ENCODE measurements at regions not wholly inside any gene's neighbourhood (a gene's known extent, or its start where the extent isn't known, plus 50 kb on each side); places are given as distances from the start of the nearest gene placed in this dataset.
"Not testable (repeated sequence)": the region's sequence is repeated elsewhere in the genome, so short reads cannot be mapped to it uniquely, and the experiment has no call there.

DNA sequence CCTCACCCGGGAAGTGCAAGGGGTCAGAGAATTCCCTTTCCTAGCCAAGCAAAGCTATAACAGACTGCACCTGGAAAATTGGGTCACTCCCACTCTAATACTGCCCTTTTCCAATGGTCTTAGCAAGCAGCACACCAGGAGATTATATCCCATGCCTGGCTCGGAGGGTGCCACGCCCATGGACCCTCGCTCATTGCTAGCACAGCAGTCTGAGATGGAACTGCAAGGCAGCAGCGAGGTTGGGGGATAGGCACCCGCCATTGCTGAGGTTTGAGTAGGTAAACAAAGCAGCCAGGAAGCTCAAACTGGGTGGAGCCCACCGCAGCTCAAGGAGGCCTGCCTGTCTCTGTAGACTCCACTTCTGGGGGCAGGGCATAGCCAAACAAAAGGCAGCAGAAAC, 386.5 kb downstream of the CENPW start:
- H3K9me3 ChIP-seq; H3K4me1 ChIP-seq; DNase-seq (ENCODE audit: low spot score in 2 of 2); H3K36me3 ChIP-seq (replicated peaks); H3K4me3 ChIP-seq; in situ Hi-C loops (cut with MboI; ENCODE audit: low sequenced_read_pairs); H3K27me3 ChIP-seq (ENCODE audit: low read depth): not testable (repeated sequence)

DNA sequence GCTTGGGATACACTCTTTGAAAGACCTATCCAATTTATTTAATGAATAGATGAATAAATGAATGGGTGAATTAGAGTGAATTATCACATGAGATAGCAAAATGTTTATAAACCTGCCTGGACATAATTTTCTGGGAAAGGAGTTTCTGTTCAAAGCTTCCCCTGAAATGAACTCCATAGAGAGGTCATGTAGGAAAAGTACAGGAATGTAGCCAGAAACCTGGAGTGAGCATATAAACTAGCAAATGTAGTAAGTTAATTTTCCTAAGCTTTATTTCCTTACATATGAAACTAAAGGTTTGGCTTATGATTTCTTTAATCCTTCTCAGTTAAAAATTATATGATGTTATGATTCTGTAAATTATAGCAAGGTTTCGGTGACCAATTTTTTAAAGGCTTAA, 380.3 kb upstream of the RSPO3 start:
- Histone ChIP-seq H3K36me3 (replicated peaks) (no peaks in the 10 kb centered on the region), H3K4me3 (no peak overlapping the region), H3K4me1 (no peaks in the 10 kb centered on the region), H3K9me3 (no peaks in the 10 kb centered on the region), H3K27me3 (ENCODE audit: low read depth) (no peaks in the 10 kb centered on the region)
- in situ Hi-C loops (cut with MboI; ENCODE audit: low sequenced_read_pairs) = no loop called here
- no peak for DNase-seq (ENCODE audit: low spot score in 2 of 2)

DNA sequence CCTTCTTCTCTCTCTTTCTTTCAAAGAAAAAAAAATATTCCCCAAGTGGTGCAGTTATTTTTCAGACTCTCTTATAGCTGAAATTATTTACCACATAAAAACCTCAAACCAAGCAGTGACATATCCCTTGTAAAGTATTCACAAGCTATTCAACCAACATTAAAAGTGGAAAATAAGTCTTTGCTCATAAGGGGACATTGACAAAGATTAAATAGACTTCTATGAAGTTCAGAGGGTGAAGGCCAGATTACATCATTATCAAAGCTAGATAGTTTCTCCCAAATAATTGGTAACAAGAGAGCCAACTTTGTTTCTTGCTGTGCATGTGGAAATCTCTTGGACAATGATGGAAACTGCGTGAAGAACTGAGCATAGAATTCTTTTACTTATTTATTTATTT, 379.8 kb upstream of the RSPO3 start:
- H3K27me3 ChIP-seq (ENCODE audit: low read depth) = no peaks in the 10 kb centered on the region
- H3K9me3 ChIP-seq = no peaks in the 10 kb centered on the region
- in situ Hi-C loops (cut with MboI; ENCODE audit: low sequenced_read_pairs) = no loop called here
- no peaks in the 10 kb centered on the region for H3K36me3 ChIP-seq (replicated peaks)
- DNase-seq (ENCODE audit: low spot score in 2 of 2) = no peak
- no peaks in the 10 kb centered on the region for H3K4me1 ChIP-seq
- H3K4me3 ChIP-seq = no peak overlapping the region

DNA sequence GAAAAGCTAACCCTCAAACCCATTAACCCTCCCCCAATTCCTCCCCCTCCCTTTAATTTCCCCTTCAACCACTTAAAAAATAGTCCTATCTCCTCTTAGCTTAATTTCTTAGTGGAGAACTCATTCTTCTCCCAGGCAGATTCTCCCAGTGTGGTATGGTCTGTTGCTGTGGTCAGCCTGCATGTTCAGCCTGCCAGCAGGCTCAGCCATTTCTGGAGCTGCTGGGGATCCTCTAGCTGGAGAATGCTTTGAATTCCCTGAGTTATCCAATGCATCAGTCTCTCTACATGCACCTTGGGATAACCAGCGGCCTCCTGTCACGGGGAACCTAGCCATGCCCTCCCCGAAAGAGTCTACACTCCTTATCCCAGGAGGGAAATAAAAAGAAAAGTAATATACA, 375.4 kb upstream of the RSPO3 start:
- Histone ChIP-seq H3K4me3 (no peak overlapping the region), H3K27me3 (ENCODE audit: low read depth) (0 out of 2 replicates have a peak, but pooled peaks cover 1% of the 10 kb centered on the region), H3K9me3 (no peaks in the 10 kb centered on the region), H3K36me3 (replicated peaks) (no peaks in the 10 kb centered on the region), H3K4me1 (no peaks in the 10 kb centered on the region)
- in situ Hi-C loops (cut with MboI; ENCODE audit: low sequenced_read_pairs) = no loop called here
- DNase-seq (ENCODE audit: low spot score in 2 of 2) = no peak

DNA sequence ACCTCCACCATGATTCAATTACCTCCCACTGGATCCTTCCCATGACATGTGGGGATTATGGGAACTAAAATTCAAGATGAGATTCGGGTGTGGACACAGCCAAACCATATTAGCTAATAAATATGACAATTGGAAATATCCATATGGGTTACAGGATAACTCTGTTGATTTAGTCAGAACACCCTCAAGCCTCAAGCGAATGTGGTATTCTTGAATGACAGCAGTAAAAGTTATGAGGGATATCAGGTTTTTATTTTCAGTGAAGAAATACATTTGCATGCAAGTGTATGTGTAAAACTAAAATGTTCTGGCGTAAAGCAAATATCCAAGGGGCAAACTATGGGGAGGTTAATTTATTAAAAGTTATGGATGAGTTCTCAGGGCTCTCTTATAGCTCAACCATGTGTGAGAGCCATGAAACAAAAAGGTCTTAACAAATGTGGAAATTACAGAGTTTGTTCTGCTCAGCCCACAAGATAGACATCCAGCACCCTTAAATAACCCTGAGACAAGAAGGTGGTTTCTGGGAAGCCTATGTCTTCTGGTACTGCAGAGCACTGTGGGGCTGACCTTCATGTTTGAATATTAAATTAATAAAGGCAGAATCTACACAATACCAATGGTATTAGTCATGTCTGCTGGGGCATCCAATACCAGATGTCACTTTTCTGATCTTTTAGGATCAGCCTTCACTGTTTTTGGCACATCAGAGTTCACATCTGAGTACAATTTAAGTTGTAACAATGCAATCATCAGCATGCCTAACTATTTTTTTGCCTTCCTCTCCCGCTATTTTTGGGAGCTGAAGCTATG, 370.5 kb upstream of the RSPO3 start:
- no peaks in the 10 kb centered on the region for H3K4me1 ChIP-seq
- in situ Hi-C loops (cut with MboI; ENCODE audit: low sequenced_read_pairs) = no loop called here
- H3K9me3 ChIP-seq = no peaks in the 10 kb centered on the region
- H3K4me3 ChIP-seq = no peak overlapping the region
- no peaks in the 10 kb centered on the region for H3K36me3 ChIP-seq (replicated peaks)
- H3K27me3 ChIP-seq (ENCODE audit: low read depth) = 0 out of 2 replicates have a peak, but pooled peaks cover 2% of the 10 kb centered on the region
- no peak for DNase-seq (ENCODE audit: low spot score in 2 of 2)

DNA sequence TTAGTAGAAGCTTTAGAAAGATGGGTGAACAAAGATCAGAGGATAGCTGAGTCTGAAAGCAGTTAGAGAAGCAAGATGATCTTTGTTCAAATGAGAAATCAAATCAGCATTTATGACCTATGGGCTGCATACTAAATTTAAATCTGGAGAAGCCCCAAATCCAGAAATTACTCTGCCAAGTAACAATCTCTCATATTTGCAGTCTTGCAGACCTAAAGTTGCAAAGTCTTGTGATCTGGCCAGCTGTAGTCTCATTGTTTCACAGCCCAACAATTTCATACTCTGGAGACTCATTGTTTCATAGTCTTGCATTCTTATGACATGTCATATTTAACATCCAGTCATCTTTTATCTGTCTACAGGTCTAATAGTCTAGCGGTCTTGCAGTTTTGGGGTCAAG, 364.9 kb upstream of the RSPO3 start:
- no peak overlapping the region for H3K4me3 ChIP-seq
- H3K27me3 ChIP-seq (ENCODE audit: low read depth) = no peaks in the 10 kb centered on the region
- DNase-seq (ENCODE audit: low spot score in 2 of 2) = no peak
- no peaks in the 10 kb centered on the region for H3K9me3 ChIP-seq
- in situ Hi-C loops (cut with MboI; ENCODE audit: low sequenced_read_pairs) = no loop called here
- no peaks in the 10 kb centered on the region for H3K36me3 ChIP-seq (replicated peaks)
- no peaks in the 10 kb centered on the region for H3K4me1 ChIP-seq

DNA sequence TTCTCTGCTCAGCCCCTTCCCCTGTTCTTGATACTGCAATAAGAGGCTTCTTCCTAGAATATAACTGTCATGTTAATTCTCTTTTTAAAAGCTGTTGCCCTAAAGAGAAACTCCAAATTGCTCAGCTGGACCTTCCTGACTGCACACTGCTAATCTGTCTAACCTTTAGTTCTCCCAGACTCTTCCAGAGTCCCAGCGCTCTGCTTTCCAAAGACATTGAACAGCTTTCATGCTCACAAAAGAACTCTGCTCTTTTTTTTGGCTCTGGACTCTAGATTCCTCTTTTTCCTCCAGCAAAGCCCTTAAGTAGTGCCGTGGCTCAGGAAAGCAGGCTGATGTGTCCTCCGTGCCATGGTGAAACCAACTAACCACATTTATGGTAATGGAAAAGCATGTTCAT, 356.6 kb upstream of the RSPO3 start:
- Histone ChIP-seq H3K27me3 (ENCODE audit: low read depth) (no peaks in the 10 kb centered on the region), H3K4me3 (no peak overlapping the region), H3K36me3 (replicated peaks) (no peaks in the 10 kb centered on the region), H3K9me3 (no peaks in the 10 kb centered on the region), H3K4me1 (no peaks in the 10 kb centered on the region)
- in situ Hi-C loops (cut with MboI; ENCODE audit: low sequenced_read_pairs) = no loop called here
- no peak for DNase-seq (ENCODE audit: low spot score in 2 of 2)

DNA sequence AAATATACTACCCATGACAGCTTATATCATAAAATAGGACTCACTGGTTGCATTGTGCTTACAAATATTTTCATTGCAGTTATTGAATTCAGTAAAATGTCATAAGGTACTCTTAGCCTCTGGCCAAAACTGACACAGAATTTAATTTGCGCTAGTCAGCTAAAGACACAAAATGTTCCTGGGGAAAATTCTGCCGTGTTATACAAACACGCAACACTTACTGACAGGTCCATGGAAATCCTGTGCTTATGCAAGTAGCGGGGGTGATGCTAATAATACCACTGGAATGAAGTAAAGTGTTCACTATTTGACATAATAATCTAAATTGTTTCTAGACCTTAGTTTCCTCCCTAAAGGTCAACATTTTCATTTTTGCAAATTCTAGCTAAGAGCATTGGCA, 354.4 kb upstream of the RSPO3 start:
- no peaks in the 10 kb centered on the region for H3K36me3 ChIP-seq (replicated peaks)
- DNase-seq (ENCODE audit: low spot score in 2 of 2) = no peak
- in situ Hi-C loops (cut with MboI; ENCODE audit: low sequenced_read_pairs) = no loop called here
- H3K4me1 ChIP-seq = no peaks in the 10 kb centered on the region
- no peak overlapping the region for H3K4me3 ChIP-seq
- H3K27me3 ChIP-seq (ENCODE audit: low read depth) = peaks cover 8% of the 10 kb centered on the region; the same call in 1 of the 2 replicates
- no peaks in the 10 kb centered on the region for H3K9me3 ChIP-seq

DNA sequence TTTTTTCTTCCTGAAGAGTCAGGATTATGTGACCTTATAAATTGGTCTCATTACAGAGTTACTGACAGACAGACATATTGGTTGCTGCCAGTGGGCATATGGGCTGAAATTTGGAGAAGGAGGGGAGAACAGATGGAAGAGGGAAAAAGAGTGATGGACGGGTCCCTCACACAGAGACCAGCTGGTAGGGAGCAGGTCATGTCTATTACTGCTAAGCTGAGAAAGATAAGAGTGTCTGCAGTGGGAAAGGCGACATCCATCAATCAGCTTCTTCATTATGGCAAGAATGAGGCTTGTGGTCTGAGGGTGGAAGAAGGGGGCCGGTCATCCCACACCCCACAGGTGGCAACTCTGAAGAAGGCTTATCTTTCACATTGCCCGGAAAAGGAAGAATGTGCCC, 353.8 kb upstream of the RSPO3 start:
- Histone ChIP-seq H3K4me1 (no peaks in the 10 kb centered on the region), H3K9me3 (no peaks in the 10 kb centered on the region), H3K36me3 (replicated peaks) (no peaks in the 10 kb centered on the region), H3K27me3 (ENCODE audit: low read depth) (peaks cover 8% of the 10 kb centered on the region; the same call in 1 of the 2 replicates), H3K4me3 (no peak overlapping the region)
- in situ Hi-C loops (cut with MboI; ENCODE audit: low sequenced_read_pairs) = no loop called here
- no peak for DNase-seq (ENCODE audit: low spot score in 2 of 2)

DNA sequence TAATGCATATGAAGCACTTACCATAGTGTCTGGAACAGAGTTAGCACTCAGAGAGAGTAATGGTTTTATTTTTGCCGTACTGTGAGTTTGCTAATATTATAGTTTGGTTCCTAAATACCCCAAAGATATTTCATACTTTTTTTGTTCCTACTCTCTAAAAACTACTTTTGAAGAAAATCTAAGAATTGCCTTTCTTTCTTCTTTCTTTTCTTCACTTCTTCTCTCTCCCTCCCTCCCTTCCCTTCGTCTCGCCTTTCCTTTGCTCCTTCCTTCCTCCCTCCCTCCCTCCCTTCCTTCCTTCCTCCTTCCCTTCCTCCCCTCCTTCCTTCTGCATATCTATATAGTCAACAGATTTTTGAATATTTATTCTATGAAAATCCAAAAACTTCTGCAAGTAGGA, 351.7 kb upstream of the RSPO3 start:
- no peak overlapping the region for H3K4me3 ChIP-seq
- H3K36me3 ChIP-seq (replicated peaks) = no peaks in the 10 kb centered on the region
- peaks cover 8% of the 10 kb centered on the region; the same call in 1 of the 2 replicates for H3K27me3 ChIP-seq (ENCODE audit: low read depth)
- DNase-seq (ENCODE audit: low spot score in 2 of 2) = no peak
- in situ Hi-C loops (cut with MboI; ENCODE audit: low sequenced_read_pairs) = no loop called here
- no peaks in the 10 kb centered on the region for H3K4me1 ChIP-seq
- no peaks in the 10 kb centered on the region for H3K9me3 ChIP-seq

DNA sequence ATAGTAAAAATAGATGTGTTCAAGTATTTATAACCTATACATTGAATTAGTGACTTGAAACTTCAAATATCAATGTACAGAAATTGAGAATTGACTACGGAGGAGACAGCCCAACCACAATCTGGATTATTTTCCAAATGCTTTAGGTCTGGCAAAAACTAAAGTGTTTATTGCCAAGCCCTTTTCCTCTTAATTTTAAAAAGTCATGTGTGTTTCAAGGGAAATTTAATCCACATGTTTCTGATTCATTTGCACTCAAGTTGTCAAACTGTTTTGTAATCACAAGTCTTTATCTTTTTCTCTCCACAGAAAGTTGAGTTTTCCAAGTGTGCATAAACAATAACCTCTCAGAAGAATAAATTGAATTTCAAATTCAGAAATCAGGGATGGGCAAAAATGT, 350.8 kb upstream of the RSPO3 start:
- no peaks in the 10 kb centered on the region for H3K4me1 ChIP-seq
- H3K27me3 ChIP-seq (ENCODE audit: low read depth) = peaks cover 8% of the 10 kb centered on the region; the same call in 1 of the 2 replicates
- H3K4me3 ChIP-seq = no peak overlapping the region
- in situ Hi-C loops (cut with MboI; ENCODE audit: low sequenced_read_pairs) = no loop called here
- no peaks in the 10 kb centered on the region for H3K36me3 ChIP-seq (replicated peaks)
- DNase-seq (ENCODE audit: low spot score in 2 of 2) = no peak
- H3K9me3 ChIP-seq = no peaks in the 10 kb centered on the region

DNA sequence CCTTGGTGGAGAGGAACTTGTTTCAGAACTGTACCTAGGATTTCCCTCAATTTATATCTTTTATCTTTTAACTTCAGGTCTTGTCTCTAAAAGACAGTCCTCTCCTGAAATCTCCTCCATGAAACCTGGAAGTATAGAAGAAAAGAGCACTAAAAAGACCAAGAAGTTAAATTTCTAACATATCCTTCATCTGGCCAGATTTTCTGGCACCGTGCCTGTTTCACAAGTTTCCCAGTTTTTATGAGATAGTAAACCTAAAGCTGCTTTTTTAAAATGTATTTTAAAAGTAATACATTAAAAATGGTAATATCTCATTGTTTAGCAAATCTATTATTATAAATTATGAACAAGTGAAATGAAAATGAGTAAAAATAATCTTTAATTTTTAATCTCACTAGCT, 348.3 kb upstream of the RSPO3 start:
- in situ Hi-C loops (cut with MboI; ENCODE audit: low sequenced_read_pairs) = no loop called here
- DNase-seq (ENCODE audit: low spot score in 2 of 2) = no peak
- Histone ChIP-seq H3K27me3 (ENCODE audit: low read depth) (peaks cover 8% of the 10 kb centered on the region; the same call in 1 of the 2 replicates), H3K9me3 (no peaks in the 10 kb centered on the region), H3K36me3 (replicated peaks) (no peaks in the 10 kb centered on the region), H3K4me3 (no peak overlapping the region), H3K4me1 (no peaks in the 10 kb centered on the region)

DNA sequence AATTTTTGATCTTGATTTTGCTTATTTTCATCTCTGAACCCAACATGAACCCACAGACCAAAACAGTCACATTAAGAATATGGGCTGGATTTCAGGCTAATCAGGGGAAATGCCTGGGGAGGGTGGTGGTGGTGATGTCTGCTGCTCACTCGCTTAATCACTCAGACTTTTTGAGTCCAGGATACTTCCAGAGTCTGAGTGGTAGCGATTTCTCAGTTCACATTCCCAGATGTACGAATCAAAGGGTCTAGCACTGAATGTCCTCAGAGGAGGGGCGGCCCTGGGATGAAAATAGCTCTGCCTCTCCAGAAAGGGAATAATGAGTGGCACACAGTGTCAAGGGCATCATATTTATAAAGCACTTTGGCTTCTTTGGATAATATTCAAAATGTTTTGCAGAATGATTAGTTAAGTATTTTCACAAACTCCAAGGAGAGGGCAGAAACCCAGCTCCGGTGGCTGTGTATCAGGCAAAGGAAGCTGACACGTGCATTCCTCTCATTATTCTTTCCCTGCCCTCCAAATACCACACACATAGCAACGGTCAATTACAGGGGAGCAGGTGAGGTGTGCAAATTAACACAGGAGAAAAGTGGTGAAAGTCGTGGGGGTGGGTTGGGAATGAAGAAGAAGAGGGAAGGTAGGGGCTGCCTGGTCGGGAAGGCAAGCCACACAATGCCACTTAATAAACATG, 345.2 kb upstream of the RSPO3 start:
- Histone ChIP-seq H3K36me3 (replicated peaks) (no peaks in the 10 kb centered on the region), H3K27me3 (ENCODE audit: low read depth) (peaks cover 7% of the 10 kb centered on the region; the same call in 1 of the 2 replicates), H3K4me1 (no peaks in the 10 kb centered on the region; the same call in 1 of the 2 replicates), H3K9me3 (no peaks in the 10 kb centered on the region), H3K4me3 (no peak overlapping the region)
- DNase-seq (ENCODE audit: low spot score in 2 of 2) = no peak
- in situ Hi-C loops (cut with MboI; ENCODE audit: low sequenced_read_pairs) = no loop called here

DNA sequence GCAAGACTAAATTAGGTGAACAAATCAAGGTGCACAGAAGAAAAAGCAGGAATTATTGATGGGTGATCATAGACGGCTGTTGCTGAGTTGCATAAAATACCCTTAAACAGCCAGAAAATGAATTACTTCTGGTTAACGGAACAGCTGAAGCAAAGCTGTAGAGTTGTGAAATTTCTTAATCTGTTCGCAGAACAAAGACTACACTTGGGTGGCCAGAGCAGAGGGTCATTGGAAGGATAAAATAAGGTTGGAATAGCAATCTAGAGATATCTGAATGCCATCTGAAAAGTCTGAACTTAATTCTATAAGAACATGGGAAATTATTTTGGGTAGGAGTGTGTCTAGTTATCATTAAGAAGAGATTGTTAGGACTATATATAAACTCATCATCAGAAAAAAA, 339.1 kb upstream of the RSPO3 start:
- Histone ChIP-seq H3K36me3 (replicated peaks) (no peaks in the 10 kb centered on the region), H3K27me3 (ENCODE audit: low read depth) (no peaks in the 10 kb centered on the region), H3K4me1 (no peaks in the 10 kb centered on the region; the same call in 1 of the 2 replicates), H3K9me3 (no peaks in the 10 kb centered on the region), H3K4me3 (no peak overlapping the region)
- in situ Hi-C loops (cut with MboI; ENCODE audit: low sequenced_read_pairs) = no loop called here
- no peak for DNase-seq (ENCODE audit: low spot score in 2 of 2)
